ENCODE measurements at regions not wholly inside any gene's neighbourhood (a gene's known extent, or its start where the extent isn't known, plus 50 kb on each side); places are given as distances from the start of the nearest gene placed in this dataset.

GRCh38 chr14:64641760-64642159 lies 62.5 kb upstream of the PLEKHG3 start:
- no peak overlapping the region for H3K27ac ChIP-seq (ENCODE audit: low read depth in 1 of 2, low read length in 2 of 2)
- H3K4me3 ChIP-seq (ENCODE audit: low read depth in 1 of 3, low read length in 3 of 3), result no peak overlapping the region
- H3K4me1 ChIP-seq (ENCODE audit: control insufficient read depth in 4 of 4, insufficient read depth in 4 of 4, low read length in 3 of 4), result peaks cover 11 to 36% (median 32%) of the 10 kb centered on the region in 4 donors
- no peak for DNase-seq (ENCODE audit: low spot score)
- no peaks in the 10 kb centered on the region for H3K27me3 ChIP-seq (ENCODE audit: control insufficient read depth in 4 of 4, insufficient read depth in 4 of 4, low read length in 3 of 4)
- WGBS, result 89% methylated on average over 3 of the region's 3 CpGs
- no peaks in the 10 kb centered on the region for H3K36me3 ChIP-seq (ENCODE audit: control insufficient read depth in 4 of 4, insufficient read depth in 3 of 4, low read depth in 1 of 4, low read length in 3 of 4)
- H3K9ac ChIP-seq (ENCODE audit: low read depth in 1 of 2, low read length in 2 of 2), result no peak overlapping the region
- no peaks in the 10 kb centered on the region for H3K9me3 ChIP-seq (ENCODE audit: control insufficient read depth in 4 of 4, low read length in 3 of 4)
- no peak for TF ChIP-seq GABPA (IDR thresholded peaks at IDR 0.05 in 1 of 2, conservative IDR thresholded peaks at IDR 0.05 in 1 of 2)
- TF ChIP-seq TAF1 (conservative IDR thresholded peaks at IDR 0.05), result no peak
- TF ChIP-seq CTCF (IDR thresholded peaks at IDR 0.05; ENCODE audit: low read depth, low read length, missing input control), result no peak

GRCh38 chr14:64643709-64644108 lies 60.5 kb upstream of the PLEKHG3 start:
- no peaks in the 10 kb centered on the region for H3K36me3 ChIP-seq (ENCODE audit: control insufficient read depth in 4 of 4, insufficient read depth in 3 of 4, low read depth in 1 of 4, low read length in 3 of 4)
- no peak overlapping the region for H3K9ac ChIP-seq (ENCODE audit: low read depth in 1 of 2, low read length in 2 of 2)
- H3K27me3 ChIP-seq (ENCODE audit: control insufficient read depth in 4 of 4, insufficient read depth in 4 of 4, low read length in 3 of 4), result no peaks in the 10 kb centered on the region
- peaks cover 10 to 26% (median 18%) of the 10 kb centered on the region in 4 donors for H3K4me1 ChIP-seq (ENCODE audit: control insufficient read depth in 4 of 4, insufficient read depth in 4 of 4, low read length in 3 of 4)
- H3K27ac ChIP-seq (ENCODE audit: low read depth in 1 of 2, low read length in 2 of 2), result no peak overlapping the region
- no peak overlapping the region for H3K4me3 ChIP-seq (ENCODE audit: low read depth in 1 of 3, low read length in 3 of 3)
- 78% methylated on average over 3 of the region's 3 CpGs for WGBS
- no peak for DNase-seq (ENCODE audit: low spot score)
- TF ChIP-seq JUND (IDR thresholded peaks at IDR 0.05) (no peak), REST (IDR thresholded peaks at IDR 0.05) (no peak), HNF4A (conservative IDR thresholded peaks at IDR 0.05) (no peak), RXRA (IDR thresholded peaks at IDR 0.05) (no peak), NR2F2 (IDR thresholded peaks at IDR 0.05) (no peak), EGR1 (IDR thresholded peaks at IDR 0.05; ENCODE audit: low read depth in 2 of 2) (no peak), FOXA1 (IDR thresholded peaks at IDR 0.05) (no peak), YY1 (IDR thresholded peaks at IDR 0.05) (no peak), FOXA2 (IDR thresholded peaks at IDR 0.05) (no peak), SP1 (IDR thresholded peaks at IDR 0.05) (no peak), CTCF (IDR thresholded peaks at IDR 0.05; ENCODE audit: low read depth, low read length, missing input control) (no peak)
- TF ChIP-seq, protein P1, sequence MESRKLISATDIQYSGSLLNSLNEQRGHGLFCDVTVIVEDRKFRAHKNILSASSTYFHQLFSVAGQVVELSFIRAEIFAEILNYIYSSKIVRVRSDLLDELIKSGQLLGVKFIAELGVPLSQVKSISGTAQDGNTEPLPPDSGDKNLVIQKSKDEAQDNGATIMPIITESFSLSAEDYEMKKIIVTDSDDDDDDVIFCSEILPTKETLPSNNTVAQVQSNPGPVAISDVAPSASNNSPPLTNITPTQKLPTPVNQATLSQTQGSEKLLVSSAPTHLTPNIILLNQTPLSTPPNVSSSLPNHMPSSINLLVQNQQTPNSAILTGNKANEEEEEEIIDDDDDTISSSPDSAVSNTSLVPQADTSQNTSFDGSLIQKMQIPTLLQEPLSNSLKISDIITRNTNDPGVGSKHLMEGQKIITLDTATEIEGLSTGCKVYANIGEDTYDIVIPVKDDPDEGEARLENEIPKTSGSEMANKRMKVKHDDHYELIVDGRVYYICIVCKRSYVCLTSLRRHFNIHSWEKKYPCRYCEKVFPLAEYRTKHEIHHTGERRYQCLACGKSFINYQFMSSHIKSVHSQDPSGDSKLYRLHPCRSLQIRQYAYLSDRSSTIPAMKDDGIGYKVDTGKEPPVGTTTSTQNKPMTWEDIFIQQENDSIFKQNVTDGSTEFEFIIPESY (IDR thresholded peaks at IDR 0.05), result no peak
- TF ChIP-seq, protein P2, sequence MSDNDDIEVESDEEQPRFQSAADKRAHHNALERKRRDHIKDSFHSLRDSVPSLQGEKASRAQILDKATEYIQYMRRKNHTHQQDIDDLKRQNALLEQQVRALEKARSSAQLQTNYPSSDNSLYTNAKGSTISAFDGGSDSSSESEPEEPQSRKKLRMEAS (IDR thresholded peaks at IDR 0.05), result no peak
- H3K9me3 ChIP-seq (ENCODE audit: control insufficient read depth in 4 of 4, low read length in 3 of 4), result no peaks in the 10 kb centered on the region

Data from liver (tissue), 8 donors.